A673 (cell line): ENCODE measurements at regions not wholly inside any gene's neighbourhood (a gene's known extent, or its start where the extent isn't known, plus 50 kb on each side); places are given as distances from the start of the nearest gene placed in this dataset.

Experiments used
- BruUV-seq: library from RNA; stranded (reverse); fragments of 400-500 nt; replicated peaks from 2 replicates; lab custom pipeline; 2021; lab: Mats Ljungman, UMichigan
- CTCF ChIA-PET: fragments of 300-600 bp; sonication (Branson Sonifier 250); formaldehyde crosslinking; loops from one replicate; lab custom pipeline; 2022; ENCODE audit warnings: antibody characterized with exemption; lab: Charles Lee
- POLR2A ChIA-PET: fragments of 300-600 bp; sonication (Branson Sonifier 250); formaldehyde crosslinking; loops from one replicate; lab custom pipeline; 2022; ENCODE audit warnings: antibody characterized with exemption; ENCODE audit not compliant: low non-redundant PET; lab: Charles Lee
- DNase-seq: peaks from one replicate; pipeline ENCODE4 v3.0.0-alpha.2; 2015; ENCODE audit warnings: low spot score
- H3K27ac ChIP-seq: fragments of 200-600 bp; sonication (generic); 2 replicates; pipeline ENCODE4 v1.5.1; 2016; ENCODE audit warnings: mixed run types, low read depth, mild to moderate bottlenecking, mixed read lengths, antibody characterized with exemption, low read length; ENCODE audit not compliant: poor library complexity, severe bottlenecking
- H3K27me3 ChIP-seq: fragments of 200-600 bp; sonication (generic); replicated peaks from 2 replicates; pipeline ENCODE4 v1.6.1; 2017; ENCODE audit warnings: mixed run types, low read depth, mild to moderate bottlenecking, mixed read lengths, antibody characterized with exemption, low read length; ENCODE audit not compliant: insufficient read depth, poor library complexity
- H3K36me3 ChIP-seq: fragments of 200-600 bp; sonication (generic); 2 replicates; pipeline ENCODE4 v1.6.1; 2016; ENCODE audit warnings: mixed run types, mild to moderate bottlenecking, mixed read lengths, antibody characterized with exemption, low read length; ENCODE audit not compliant: insufficient read depth, poor library complexity, severe bottlenecking
- H3K4me1 ChIP-seq: fragments of 200-600 bp; sonication (generic); 2 replicates; pipeline ENCODE4 v1.6.1; 2017; ENCODE audit warnings: mixed run types, mild to moderate bottlenecking, mixed read lengths, antibody characterized with exemption, low read length; ENCODE audit not compliant: insufficient read depth, poor library complexity, severe bottlenecking
- H3K4me3 ChIP-seq: fragments of 200-600 bp; sonication (generic); 2 replicates; pipeline ENCODE4 v1.5.1; 2016; ENCODE audit warnings: low read depth, mixed run types, mild to moderate bottlenecking, mixed read lengths, low read length; ENCODE audit not compliant: poor library complexity, severe bottlenecking
- H3K9me3 ChIP-seq: fragments of 200-600 bp; sonication (generic); 2 replicates; pipeline ENCODE4 v1.6.1; 2016; ENCODE audit warnings: mixed run types, low read depth, mild to moderate bottlenecking, mixed read lengths, antibody characterized with exemption, low read length; ENCODE audit not compliant: poor library complexity, severe bottlenecking
- EZH2 ChIP-seq: fragments of 200-600 bp; sonication (generic); IDR thresholded peaks from 2 replicates; pipeline ENCODE4 v1.6.1; 2017; ENCODE audit warnings: borderline replicate concordance, low read depth, mild to moderate bottlenecking, mixed read lengths, antibody characterized with exemption, low read length; ENCODE audit not compliant: poor library complexity, severe bottlenecking
- intact Hi-C: fragments of 100-400 bp; cut with micrococcal nuclease; formaldehyde crosslinking; loops from one replicate; pipeline ENCODE4 v1.10.0; 2022; ENCODE audit not compliant: unreplicated experiment
- TF ChIP-seq, protein P1 (sequence below): fragments of 300-800, 200-600 bp; sonication (generic); conservative IDR thresholded peaks from 2 replicates; pipeline ENCODE4 v1.5.1; 2017; ENCODE audit warnings: low read depth, mild to moderate bottlenecking, antibody characterized with exemption, low read length, moderate library complexity, mixed read lengths

DNA sequence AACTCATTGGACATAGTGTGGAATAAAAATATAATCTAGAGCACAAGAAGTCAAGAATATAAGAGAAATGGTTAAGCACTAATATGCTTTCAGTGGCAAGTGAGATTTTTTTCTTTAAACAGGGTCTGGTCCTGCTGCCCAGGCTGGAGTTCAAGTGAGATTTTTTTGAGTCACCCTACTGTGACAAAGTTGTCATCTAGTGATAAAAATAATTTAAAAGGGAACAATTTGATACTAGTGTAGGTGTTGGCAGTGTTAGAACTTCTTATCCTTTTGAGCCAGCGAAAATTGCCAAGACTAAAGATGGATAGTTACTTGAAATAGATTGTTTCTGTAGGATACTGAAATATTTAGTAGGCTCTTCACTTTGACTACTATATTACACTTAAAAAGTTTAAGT is 67.9 kb upstream of the TECRL start:
- H3K4me1 ChIP-seq: no peaks in the 10 kb centered on the region
- DNase-seq: no peak
- CTCF ChIA-PET: no interaction called here
- no peaks in the 10 kb centered on the region for H3K36me3 ChIP-seq
- POLR2A ChIA-PET: no interaction called here
- no peaks in the 10 kb centered on the region for H3K9me3 ChIP-seq
- no peak overlapping the region for H3K4me3 ChIP-seq
- intact Hi-C loops: no loop called here
- TF ChIP-seq, protein P1, sequence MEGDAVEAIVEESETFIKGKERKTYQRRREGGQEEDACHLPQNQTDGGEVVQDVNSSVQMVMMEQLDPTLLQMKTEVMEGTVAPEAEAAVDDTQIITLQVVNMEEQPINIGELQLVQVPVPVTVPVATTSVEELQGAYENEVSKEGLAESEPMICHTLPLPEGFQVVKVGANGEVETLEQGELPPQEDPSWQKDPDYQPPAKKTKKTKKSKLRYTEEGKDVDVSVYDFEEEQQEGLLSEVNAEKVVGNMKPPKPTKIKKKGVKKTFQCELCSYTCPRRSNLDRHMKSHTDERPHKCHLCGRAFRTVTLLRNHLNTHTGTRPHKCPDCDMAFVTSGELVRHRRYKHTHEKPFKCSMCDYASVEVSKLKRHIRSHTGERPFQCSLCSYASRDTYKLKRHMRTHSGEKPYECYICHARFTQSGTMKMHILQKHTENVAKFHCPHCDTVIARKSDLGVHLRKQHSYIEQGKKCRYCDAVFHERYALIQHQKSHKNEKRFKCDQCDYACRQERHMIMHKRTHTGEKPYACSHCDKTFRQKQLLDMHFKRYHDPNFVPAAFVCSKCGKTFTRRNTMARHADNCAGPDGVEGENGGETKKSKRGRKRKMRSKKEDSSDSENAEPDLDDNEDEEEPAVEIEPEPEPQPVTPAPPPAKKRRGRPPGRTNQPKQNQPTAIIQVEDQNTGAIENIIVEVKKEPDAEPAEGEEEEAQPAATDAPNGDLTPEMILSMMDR: no peak
- TF ChIP-seq EZH2: no peak
- H3K27ac ChIP-seq: no peak overlapping the region
- BruUV-seq: no TSS peak
- H3K27me3 ChIP-seq: no peaks in the 10 kb centered on the region

DNA sequence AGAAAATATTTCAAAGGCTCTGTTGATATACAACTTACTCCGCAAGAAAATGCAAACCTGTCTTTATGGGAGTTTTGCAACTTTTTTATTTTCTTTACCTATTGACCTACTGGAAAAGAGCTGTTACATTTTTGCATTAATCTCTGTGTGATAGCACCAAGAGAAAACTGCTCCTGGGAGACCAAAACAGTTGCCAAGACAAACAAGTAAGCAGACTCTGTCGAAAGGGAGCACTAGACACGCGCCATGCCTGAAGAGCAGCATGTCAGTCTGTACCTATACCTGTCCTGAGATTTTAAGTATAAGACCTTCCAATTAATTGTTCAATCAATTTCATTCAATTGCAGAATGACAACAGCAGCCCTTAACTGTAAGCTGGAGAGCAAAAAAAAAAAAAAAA is 56.0 kb upstream of the TECRL start:
- POLR2A ChIA-PET: no interaction called here
- Histone ChIP-seq H3K27me3 (no peaks in the 10 kb centered on the region), H3K4me1 (no peaks in the 10 kb centered on the region), H3K9me3 (no peaks in the 10 kb centered on the region), H3K27ac (no peak overlapping the region), H3K4me3 (no peak overlapping the region), H3K36me3 (no peaks in the 10 kb centered on the region)
- intact Hi-C loops: no loop called here
- no TSS peak for BruUV-seq
- CTCF ChIA-PET: no interaction called here
- DNase-seq: no peak
- TF ChIP-seq, protein P1: no peak
- no peak for TF ChIP-seq EZH2

DNA sequence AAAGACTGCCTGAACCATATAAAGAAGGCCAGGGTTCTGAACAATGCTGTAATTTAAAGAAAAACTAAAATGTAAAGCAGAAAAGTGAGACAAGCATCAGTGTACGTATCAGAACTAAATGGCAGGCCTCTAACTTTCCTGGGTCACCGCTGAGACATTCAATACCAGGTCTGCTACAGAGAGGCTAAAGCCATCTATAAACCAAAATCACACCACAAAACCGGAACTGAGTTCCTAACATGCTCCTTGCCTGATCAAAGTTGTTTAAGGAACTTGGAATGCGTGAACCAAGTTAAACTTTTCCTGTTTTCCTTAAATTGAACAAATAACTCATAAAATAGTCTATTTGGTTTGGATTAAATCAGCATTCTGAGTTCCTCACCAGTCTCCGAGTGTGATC is 55.3 kb upstream of the TECRL start:
- no peaks in the 10 kb centered on the region for H3K4me1 ChIP-seq
- CTCF ChIA-PET: no interaction called here
- H3K36me3 ChIP-seq: no peaks in the 10 kb centered on the region
- no TSS peak for BruUV-seq
- no peak for TF ChIP-seq EZH2
- TF ChIP-seq, protein P1: no peak
- H3K27ac ChIP-seq: no peak overlapping the region
- POLR2A ChIA-PET: no interaction called here
- H3K27me3 ChIP-seq: no peaks in the 10 kb centered on the region
- H3K9me3 ChIP-seq: no peaks in the 10 kb centered on the region
- intact Hi-C loops: no loop called here
- H3K4me3 ChIP-seq: no peak overlapping the region
- no peak for DNase-seq
